AG04450 (cell line): ENCODE measurements at regions not wholly inside any gene's neighbourhood (a gene's known extent, or its start where the extent isn't known, plus 50 kb on each side); places are given as distances from the start of the nearest gene placed in this dataset.

Experiments used
- CTCF ChIA-PET: fragments of 300-600, 350-600 bp; formaldehyde crosslinking; extraction: SDS; loops from one replicate; lab custom pipeline; 2022; ENCODE audit warnings: antibody characterized with exemption, inconsistent platforms; lab: Charles Lee
- POLR2A ChIA-PET: fragments of 350-600 bp; formaldehyde crosslinking; extraction: SDS; loops from one replicate; lab custom pipeline; 2021; ENCODE audit warnings: antibody characterized with exemption, inconsistent platforms; lab: Yijun Ruan, JAX
- DNase-seq: peaks from one replicate; pipeline ENCODE4 v3.0.0-alpha.2; 2011; ENCODE audit warnings: low read depth, low spot score
- H3K27ac ChIP-seq: one replicate; pipeline ENCODE4 v1.5.1; 2012; ENCODE audit warnings: low read depth, low read length, control low read depth
- H3K27me3 ChIP-seq: one replicate; pipeline ENCODE4 v1.6.0; 2012; ENCODE audit warnings: low read length; ENCODE audit not compliant: control insufficient read depth, insufficient read depth
- H3K4me3 ChIP-seq: 2 replicates; pipeline ENCODE4 v1.5.1; 2011; ENCODE audit warnings: mild to moderate bottlenecking, low read depth, low read length, control low read depth
- H3K9me3 ChIP-seq: 2 replicates; pipeline ENCODE4 v1.5.1; 2012; ENCODE audit warnings: low read length; ENCODE audit not compliant: control insufficient read depth, insufficient read depth
- CTCF ChIP-seq: IDR thresholded peaks from 2 replicates; pipeline ENCODE4 v1.5.1; 2011; ENCODE audit warnings: low read depth, low read length, control low read depth, inconsistent platforms

DNA sequence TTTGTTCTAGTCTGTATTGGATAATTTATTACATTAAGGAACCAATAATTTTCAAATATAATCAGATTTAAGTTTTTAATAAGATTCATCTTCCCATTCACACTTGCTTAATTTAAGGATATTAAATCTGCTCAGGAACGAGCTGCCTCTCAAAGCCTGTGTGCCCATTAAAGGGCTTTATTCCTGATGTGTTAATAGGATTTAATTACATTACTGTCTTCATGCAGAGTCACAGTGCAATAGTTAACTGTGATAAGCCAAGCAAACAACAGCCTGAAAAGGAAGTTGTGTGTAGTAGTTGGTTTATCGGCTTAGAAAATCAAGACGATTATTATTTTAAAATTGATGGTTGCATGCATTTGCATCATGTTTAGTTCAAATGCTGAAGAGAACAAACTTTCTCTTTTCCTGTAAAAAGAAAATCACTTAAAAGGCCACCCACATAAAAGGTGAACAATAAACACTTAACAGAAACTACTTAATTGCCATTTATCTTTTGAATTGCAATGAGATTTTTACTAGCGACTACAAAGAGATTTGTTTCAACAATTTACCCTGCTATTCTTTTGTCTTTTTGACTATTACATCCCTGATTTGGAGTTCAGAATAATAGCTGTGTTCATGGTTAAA lies 174.6 kb downstream of the RWDD3 start:
- H3K27ac ChIP-seq: no peak overlapping the region
- POLR2A ChIA-PET: no interaction called here

GRCh38 chr1:95409276-95409675 lies 175.3 kb downstream of the RWDD3 start:
- H3K27ac ChIP-seq: no peak overlapping the region
- no peaks in the 10 kb centered on the region for H3K27me3 ChIP-seq
- H3K4me3 ChIP-seq: no peak overlapping the region
- H3K9me3 ChIP-seq: no peaks in the 10 kb centered on the region
- no peak for DNase-seq
- CTCF ChIA-PET: no interaction called here
- POLR2A ChIA-PET: no interaction called here
- TF ChIP-seq CTCF: no peak

More for the DNA sequence above, 174.6 kb downstream of the RWDD3 start:
- Histone ChIP-seq H3K9me3 (no peaks in the 10 kb centered on the region), H3K27me3 (no peaks in the 10 kb centered on the region), H3K4me3 (no peak overlapping the region)
- DNase-seq: no peak
- no peak for TF ChIP-seq CTCF
- CTCF ChIA-PET: no interaction called here

GRCh38 chr1:95409901-95410300 lies 175.9 kb downstream of the RWDD3 start:
- H3K27ac ChIP-seq: no peak overlapping the region
- H3K27me3 ChIP-seq: no peaks in the 10 kb centered on the region
- H3K4me3 ChIP-seq: no peak overlapping the region
- DNase-seq: no peak
- H3K9me3 ChIP-seq: no peaks in the 10 kb centered on the region
- ChIA-PET POLR2A (no interaction called here), CTCF (no interaction called here)
- TF ChIP-seq CTCF: no peak

DNA sequence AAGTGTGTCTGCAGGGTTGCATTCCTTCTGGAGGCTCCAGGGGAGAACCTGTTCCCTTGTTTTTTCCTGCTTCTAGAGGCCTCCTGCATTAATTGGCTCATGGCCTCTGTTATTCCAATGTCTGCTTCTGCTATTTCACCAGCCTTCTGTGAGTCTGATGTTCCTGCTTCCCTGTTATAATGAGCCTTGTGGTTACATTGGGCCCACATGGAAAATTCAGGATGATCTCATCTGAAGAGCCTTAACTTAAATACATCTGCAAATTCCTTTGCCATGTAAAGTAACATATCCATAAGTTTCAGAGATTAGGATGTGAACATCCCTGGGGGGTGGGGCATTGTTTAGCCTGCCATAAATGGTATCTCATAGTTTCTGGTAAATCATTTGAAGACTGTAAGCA lies 181.1 kb downstream of the RWDD3 start:
- no peak for TF ChIP-seq CTCF
- DNase-seq: no peak
- Histone ChIP-seq H3K9me3 (no peaks in the 10 kb centered on the region), H3K27me3 (no peaks in the 10 kb centered on the region), H3K4me3 (no peak overlapping the region), H3K27ac (no peak overlapping the region)
- ChIA-PET CTCF (no interaction called here), POLR2A (no interaction called here)

GRCh38 chr1:95426772-95427171 lies 192.8 kb downstream of the RWDD3 start:
- Histone ChIP-seq H3K4me3 (no peak overlapping the region), H3K9me3 (no peaks in the 10 kb centered on the region), H3K27me3 (no peaks in the 10 kb centered on the region), H3K27ac (no peak overlapping the region)
- ChIA-PET POLR2A (no interaction called here), CTCF (no interaction called here)
- DNase-seq: no peak
- TF ChIP-seq CTCF: no peak
